ENCODE measurements at regions not wholly inside any gene's neighbourhood (a gene's known extent, or its start where the extent isn't known, plus 50 kb on each side); places are given as distances from the start of the nearest gene placed in this dataset.

DNA sequence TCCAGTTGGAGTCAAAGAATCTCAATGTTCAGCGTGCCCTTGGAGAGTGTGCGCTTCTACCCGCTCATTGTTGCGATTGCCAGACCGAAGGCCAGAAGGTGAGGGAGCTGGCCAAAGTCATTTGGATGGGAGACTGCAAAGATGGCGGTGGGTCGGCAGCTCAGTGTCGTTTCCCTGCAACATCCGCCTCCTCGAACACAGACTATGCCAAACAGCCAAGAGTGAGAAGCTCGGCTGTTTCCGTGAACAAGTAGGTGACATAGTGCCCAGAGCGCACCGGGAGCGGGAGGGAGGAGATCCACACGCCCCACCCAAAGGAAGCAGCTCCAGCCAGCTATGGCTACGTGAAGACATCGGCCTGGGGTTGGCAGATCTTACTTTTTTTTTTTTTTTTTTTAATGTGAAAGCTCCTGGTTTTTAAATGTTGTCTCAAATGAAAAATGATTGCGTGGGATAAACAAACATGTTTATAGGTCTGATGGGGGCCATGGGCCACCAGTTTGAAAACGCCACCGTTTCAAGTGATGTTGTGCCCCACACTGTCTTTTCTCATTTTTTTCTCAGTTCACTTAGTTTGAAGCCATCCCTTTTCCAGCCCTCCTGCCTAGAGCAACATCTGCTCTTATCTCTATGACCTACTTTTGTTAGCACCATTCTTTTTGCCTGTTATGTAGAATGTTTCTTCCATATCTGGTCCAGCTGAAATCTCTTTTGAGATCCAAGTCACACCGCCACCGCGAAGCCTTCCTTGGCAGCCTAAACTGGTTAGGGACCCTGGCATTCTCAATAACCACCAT, 682.4 kb downstream of the RNF144A start:
- no peak for TF ChIP-seq TFAM (CRISPR knock-in tag; conservative IDR thresholded peaks at IDR 0.05)
- no peak for TF ChIP-seq PRPF4 (IDR thresholded peaks at IDR 0.05; ENCODE audit: insufficient read depth, low read depth, low read length, poor library complexity, severe bottlenecking)

All from K562 (cell line).